NCI-H460 (cell line): ENCODE measurements at regions not wholly inside any gene's neighbourhood (a gene's known extent, or its start where the extent isn't known, plus 50 kb on each side); places are given as distances from the start of the nearest gene placed in this dataset.
"Not testable (repeated sequence)": the region's sequence is repeated elsewhere in the genome, so short reads cannot be mapped to it uniquely, and the experiment has no call there.

Experiments used
- DNase-seq: peaks from one replicate; pipeline ENCODE4 v3.0.0-alpha.2; 2016; ENCODE audit warnings: low read depth; ENCODE audit errors: extremely low read depth

DNA sequence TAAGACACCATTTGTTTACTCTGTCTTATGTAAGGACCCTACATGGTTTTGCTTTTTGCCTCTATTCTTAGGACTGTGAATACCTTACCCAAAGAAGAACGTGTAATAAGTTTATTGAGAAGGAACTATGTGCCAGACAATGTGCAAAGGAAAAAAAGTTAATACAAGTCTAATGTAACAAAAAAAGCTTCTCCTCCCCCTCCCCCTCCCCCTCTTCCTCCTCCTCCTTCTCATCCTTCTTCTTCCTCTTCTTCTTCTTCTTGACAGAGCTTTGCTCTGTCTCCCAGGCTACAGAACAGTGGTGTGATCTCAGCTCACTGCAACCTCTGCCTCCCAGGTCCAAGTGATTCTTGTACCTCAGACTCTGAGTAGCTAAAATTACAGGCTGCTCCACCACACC lies 50.9 kb upstream of the MITF start:
- DNase-seq, result no peak

DNA sequence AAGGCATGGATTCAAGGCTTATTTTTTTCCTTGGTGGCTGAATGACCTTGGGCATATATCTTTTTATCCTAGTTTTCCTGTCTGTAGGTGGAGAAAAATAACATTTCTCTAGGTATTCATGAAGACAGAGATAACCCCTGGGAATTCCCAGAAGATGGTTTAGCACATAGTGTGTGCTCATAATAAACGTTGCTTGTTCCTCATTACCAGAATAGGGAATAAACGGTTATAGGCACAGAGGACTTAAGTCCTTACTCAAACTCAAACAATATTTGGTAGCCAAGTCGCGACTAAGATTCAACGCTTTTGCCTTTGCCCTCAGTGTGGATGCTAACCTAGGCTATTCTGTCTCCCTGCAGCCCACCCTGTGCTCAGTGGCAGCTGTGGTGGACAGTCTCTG lies 51.6 kb upstream of the MITF start:
- DNase-seq, result no peak

DNA sequence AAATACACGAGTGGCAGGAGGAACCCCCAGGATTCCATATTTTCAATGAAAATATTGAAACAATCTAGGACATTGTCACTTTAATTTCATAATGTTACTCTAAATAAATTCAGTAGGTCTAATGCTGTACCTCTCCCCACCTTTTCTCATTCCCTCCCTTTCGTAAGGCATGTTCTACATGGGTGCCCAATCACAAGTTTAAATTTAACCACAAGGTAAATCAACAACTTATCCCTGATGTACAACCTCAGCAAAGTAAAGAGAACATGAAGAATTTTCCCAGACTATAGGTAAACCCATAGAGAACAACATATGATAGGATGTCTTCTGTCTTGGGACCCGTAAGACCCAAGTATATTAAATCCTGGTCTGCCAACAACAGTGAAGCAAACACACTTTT lies 53.2 kb upstream of the MITF start:
- no peak for DNase-seq

DNA sequence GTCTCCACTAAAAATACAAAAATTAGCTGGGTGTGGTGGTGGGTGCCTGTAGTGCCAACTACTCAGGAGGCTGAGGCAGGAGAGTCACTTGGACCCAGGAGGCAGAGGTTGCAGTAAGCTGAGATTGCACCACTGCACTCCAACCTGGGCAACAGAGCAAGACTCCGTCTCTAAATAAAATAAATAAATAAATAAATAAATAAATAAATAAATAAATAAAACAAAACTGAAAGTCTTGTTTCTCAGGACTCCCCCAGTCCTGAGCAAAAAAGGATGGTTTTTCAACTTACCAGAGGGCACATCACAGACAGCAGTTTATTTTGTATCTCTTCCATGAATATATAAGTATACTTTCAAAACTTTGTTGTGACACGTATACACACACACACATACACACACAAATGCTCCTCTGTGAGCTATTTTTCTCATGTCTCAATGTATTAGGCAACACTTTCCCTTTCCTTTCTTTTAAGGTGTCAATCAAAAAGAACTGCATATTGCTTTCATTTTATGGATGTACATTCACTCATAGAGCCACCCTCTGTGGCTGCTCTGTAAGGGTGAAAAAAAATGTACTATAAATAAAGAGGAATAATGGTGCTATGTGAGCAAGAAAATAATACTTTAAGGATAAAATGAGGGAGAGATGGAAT lies 54.8 kb upstream of the MITF start:
- DNase-seq, result no peak

DNA sequence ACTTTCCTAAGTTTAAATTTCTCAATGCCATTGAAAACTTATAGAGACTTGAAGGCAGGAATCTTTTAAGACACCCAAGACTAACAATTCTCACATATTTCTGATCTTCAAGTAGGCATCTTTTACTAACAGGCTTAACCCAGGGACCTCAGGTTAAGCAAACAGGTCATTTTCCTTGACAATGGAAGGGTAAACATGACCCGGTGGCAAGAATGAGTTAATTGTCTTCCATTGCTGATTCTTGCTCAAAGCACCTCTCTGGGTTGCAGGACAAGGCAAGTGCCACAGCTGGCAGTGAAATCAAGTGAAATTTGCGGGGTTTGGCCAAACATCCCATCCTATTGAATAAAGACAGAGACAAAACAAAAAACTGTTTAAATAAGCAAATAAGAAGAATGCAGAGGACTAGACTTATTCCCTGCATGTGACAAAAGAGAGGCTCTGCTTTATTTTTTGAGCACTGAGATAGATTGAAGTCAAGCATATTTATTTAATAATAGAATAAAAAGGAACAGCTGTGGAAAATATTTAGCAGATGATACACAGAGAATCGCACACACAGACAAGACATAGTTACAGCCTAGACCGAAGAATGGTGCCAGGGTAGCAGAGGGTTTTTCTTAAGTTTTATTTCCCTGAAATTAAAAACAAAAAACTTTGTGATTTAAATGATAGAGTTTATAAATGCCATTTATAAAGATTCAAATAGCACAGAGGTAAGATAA lies 56.0 kb upstream of the MITF start:
- no peak for DNase-seq

DNA sequence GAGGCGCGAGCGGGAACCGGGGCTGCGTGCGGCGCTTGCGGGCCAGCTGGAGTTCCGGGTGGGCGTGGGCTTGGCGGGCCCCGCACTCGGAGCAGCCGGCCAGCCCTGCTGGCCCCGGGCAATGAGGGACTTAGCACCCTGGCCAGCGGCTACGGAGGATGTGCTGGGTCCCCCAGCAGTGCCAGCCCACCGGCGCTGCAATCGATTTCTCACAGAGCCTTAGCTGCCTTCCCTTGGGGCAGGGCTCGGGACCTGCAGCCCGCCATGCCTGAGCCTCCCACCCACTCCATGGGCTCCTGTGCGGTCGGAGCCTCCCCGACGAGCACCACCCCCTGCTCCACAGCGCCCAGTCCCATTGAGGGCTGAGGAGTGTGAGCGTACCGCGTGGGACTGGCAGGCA lies 61.8 kb upstream of the MITF start:
- DNase-seq, result not testable (repeated sequence)

DNA sequence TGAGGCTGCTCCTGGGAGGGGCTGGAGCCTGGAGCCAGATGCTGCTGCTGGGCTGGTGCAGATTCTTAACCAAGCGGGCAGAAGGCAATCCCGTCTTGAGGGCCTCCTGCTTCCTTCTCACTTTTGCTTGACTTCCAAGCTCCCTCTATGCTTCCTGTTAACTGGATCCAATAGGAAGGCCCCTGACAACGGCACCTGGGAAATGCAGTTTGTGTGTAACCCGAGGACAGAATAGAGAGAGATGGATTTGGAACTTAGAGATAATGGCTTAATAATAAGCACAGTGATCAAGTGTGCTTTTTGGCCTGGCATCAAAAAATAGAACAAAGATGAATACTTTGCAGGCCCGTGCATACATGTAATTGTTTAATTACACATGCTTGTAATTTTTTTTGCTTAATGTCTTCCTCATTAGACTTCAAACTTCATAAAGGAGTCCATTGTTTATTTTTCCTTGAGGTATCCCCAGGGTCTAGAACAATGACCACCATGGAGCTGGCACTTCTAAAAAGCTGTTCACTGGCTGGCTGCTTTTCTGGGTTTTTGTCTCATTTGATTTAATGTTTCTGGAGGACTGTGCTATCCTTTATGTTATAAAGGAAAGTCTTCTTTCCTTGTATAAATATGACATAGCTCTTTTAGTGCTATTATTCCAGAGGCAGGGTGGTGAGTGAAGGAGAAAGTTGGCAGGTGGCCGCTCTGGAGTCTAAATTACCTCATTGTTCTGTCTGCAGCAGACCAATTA lies 63.3 kb upstream of the MITF start:
- DNase-seq, result no peak

DNA sequence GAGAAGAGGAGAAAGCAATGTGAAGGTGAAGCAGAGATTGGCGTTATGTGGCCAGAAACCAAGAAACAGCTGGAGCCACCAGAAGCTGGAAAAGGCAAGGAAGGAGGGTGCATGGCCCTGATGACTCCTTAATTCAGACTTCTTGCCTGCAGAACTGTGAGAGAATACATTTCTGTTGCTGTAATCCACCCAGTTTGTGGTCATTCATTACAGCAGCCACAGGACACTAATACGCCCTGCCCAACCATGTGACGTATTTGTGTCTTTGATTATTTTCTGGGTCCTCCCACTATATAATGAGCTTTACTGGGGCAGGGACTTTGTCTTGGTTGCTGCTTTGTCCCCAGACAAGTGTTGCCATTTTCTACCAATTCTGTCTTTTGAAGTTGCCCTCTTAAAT lies 64.5 kb upstream of the MITF start:
- no peak for DNase-seq

DNA sequence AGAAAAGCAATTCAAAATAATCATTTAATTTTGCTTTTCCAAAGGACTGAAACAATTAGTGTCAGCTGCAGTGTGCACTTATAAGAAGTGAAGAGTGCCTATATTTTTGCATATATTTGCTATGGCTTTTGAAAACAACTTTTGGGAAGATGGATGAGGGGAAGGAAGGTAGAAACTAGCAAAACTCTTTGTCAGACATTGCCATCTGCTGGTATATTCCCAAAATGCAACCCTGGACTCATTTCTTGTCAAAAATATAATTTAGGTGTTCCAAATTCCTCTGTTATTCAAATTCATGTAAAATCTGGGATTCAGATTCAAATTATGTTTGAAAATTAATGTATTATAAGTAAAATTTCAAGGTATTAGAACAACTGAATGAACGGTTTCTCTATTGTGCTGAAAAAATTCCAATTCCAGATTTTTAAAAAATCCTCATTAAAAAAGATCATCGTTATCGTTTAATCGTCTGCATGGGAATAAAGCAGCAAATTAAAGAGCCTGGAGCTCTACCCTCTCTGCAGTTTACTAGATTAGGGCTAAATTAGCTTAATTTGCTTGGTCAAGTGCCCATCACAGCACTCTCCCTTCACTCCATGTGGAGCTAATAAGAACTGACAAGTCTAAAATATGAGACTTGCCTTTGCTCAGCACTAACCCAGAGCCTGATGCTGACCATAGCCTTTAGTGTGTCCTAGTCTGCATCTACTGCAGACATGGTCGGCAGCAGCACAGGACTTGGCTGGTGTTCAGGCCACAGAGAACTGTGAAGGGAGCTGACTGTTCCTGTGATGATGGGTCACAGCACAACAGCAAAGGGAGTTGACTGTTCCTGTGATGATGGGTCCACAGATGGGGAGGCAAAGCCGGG lies 67.9 kb upstream of the MITF start:
- peak; percentile 46 for DNase-seq

DNA sequence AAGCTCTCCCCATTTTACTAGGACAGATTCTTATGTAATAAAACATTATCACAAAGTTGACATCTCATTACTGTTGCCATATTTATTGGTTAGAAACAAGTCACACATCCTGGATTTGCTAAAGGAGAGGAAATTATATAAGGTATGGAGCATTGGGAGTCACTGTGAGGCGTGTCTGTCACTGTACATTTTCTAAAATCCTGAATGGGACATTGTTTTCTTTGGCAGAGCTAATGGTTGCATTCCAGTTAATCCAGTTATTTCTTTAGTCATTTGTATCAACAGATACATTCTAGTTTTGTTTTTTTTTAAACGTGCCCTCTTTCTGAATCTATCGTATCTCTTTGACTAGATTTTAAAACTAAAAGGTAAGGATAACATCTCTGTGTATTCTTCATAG lies 70.2 kb upstream of the MITF start:
- no peak for DNase-seq

DNA sequence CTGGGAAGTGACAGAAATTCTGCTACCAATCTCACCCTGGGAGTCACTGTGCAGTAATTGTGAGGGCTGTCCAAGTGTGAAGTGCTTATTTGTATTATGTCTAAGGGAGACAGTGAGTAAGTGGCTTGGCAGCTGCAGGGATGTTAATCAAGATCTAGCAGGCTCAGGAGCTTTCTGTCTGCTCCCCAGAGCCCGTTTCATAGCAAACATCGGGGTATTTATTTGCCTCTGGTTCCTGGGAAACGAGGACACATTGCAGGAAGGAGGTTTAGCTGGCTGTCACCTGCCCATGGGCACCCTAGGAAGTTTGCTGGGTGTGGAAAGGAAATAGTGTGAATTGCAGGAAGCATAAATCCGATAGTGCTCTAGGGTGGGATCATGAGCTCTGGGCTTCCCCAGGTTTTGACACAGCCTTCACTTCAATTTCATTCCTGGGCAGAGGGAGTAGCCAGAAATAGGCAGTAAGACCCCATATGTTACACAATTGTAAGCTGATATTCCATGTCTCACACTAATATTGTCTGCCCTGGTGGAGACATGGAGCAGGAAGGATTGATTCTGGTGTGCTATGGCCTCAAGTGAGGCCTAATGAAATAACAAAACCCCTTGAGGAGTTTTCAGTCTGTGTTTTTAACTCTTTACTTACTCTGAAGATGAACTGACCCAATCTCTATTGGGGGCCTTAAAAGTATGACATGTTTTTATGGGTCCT lies 74.1 kb upstream of the MITF start:
- peak; percentile 46 for DNase-seq

DNA sequence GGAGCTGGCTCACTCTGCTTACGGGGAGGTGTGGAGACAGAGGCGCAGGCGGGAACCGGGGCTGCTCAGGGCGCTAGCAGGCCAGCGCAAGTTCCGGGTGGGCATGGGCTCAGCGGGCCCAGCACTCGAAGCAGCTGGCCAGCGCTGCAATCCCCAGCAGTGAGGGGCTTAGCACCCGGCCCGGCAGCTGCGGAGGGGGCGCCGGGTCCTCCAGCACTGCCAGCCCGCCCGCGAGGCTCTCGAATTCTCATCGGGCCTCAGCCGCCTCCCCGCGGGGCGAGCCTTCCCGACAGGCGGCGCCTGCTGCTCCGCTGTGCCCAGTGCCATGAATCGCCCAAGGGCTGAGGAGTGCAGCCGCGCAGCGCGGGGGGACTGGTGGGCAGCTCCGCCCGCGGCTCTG lies 78.6 kb upstream of the MITF start:
- DNase-seq, result no peak

DNA sequence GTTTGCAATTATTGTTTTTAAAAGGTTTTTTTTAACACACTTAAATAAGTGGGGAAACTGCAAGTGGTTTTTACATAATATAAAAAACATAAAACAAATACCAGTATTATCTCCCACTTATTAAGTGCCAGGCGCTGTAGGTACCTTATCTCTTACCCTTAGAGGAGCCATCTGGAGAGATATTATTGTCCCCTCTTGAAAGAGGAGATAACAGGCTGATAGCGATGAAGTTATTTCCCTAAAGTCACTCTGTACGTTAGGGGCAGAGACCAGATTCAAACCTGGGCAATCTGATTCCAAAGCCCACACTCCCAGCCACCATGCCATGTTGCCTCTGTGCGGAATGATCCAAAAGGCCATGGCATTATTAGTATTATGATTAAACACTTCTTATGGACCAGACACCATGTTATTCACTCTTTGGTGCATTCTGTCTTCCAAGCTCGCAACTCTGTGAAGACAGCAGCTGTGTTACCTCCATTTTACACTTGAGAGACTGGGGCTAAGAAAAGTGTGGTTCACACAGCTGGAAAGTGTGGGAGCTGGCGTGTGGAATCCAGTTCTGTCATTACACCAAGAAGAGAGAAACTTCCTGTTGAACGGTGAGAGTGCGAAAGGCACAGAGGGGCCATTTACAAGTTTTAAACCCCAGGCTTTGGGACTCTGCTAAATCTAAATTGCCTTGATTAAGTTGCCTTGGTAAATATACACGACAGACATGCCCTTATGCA lies 79.9 kb upstream of the MITF start:
- DNase-seq, result no peak

DNA sequence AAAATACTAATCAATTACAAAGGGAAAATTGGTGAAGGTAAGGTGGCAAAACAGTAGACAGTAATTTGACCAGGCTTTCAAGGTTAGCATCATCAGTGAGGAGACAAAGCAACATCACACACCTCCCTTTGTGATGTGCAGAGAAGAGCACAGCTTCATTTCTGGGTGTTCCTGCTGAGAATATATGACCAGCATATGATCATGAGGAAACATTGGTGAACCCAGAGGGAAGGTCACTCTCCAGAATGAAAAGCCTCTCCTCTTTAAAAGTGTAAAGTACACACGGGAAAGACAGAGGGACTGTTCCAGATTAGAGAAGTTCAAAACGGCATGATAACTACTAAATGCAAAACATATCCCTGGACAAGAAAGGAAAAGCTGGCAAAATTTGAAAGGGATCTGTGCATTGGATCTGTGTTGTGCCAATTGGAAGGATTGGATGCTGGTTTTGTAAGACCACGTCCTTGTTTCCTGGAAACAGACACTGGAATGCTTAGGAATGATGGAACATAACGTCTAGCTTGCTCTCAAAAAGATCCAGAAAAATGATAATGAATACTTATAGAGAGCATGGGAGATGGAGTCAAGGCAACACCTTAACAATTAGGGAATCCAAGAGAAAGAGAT lies 80.6 kb upstream of the MITF start:
- DNase-seq, result no peak

DNA sequence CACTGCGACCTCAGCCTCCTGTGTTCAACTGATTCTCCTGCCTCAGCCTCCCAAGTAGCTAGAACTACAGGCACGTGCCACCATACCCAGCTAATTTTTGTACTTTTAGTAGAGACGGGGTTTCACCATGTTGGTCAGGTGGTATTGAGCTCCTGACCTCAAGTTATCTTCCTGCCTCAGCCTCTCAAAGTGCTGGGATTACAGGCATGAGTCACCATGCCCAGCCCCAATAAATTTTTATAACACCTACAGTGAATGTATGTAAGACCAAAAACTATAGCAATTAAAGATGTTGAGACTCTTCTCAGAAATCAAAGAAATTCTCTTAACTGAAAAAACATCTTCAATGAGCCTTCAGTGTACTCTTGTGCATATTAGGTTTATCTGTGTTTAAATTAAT lies 82.2 kb upstream of the MITF start:
- DNase-seq, result not testable (repeated sequence)

DNA sequence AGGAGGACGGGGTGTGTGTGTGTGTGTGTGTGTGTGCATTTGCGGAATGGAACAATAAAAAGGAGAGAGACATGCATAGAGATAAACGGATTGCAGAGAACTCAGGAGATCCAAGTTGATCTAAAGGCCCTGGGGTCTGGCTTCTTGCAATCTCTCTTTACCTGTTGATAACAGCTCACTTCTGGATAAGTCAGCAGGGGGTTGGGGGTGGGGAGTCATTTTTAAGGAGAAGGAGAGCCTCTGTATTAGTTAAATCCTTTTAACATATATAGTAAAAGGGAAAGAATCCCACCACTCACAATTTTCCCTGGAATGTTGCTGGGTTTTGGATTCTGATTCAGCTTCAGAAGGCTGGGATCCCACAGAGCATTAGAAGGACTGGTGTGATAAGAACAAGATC lies 87.5 kb upstream of the MITF start:
- no peak for DNase-seq

DNA sequence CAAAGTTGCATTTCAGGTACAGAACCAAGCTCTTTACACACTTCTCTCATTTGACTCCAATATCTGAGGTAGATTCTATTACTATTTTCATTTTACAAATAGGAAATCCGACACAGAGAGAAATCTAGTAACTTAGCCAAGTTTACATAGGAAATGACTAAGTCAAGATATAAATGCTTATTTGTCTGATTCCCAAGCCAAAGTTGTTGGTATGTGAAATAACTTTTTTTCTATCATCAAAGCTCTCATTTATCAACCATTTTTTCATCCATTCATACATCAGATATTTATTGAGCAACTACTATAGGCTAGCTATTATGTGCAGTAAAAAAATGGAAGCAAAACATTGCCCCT lies 89.2 kb upstream of the MITF start:
- DNase-seq, result peak; percentile 18

DNA sequence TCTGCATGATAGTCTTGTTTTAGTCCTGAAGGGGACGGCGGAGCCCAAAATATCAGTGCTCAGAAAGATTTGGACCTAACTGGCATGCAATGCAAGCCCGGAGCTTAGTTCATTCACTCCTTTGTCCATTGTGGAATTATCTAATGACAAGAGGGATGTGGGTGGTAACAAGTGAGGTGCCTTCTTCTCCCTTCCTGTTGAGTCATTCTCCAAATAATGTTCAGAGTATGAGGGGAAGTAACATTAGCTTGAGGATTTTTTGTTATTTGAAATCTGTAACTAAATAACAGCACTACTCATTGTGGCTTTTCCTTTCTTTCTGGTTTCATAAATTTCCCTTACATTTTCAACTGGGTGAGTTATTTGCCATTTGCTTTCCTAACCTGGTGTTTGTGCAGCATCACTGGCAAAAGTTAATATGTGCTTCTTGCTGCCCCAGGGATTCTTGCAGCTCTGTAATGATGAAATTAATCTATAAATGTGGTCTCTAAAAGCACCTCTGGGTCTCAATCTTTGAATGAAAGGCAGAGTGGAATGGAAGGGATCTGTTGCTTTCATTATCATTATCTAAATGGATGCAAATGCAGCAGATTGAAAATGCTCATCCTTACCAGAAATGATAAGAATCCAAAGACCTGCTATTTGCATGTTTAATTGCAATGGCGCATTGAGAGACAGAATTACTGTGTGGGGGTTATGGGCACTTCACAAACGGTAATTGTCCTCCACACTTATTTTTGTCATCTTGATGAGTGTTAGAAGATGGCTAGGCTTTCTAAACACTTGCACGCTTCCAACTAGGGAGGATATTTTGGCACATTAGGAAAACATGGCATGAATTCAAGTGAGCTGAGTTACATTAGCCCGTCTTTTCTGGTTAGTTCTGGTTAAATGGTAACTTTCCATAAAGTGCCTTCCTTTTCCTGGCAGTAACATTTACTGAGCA lies 89.9 kb upstream of the MITF start:
- DNase-seq, result peak; percentile 86
